MCF 10A (cell line): ENCODE measurements at regions not wholly inside any gene's neighbourhood (a gene's known extent, or its start where the extent isn't known, plus 50 kb on each side); places are given as distances from the start of the nearest gene placed in this dataset.
"Not testable (repeated sequence)": the region's sequence is repeated elsewhere in the genome, so short reads cannot be mapped to it uniquely, and the experiment has no call there.

ENCODE experiments used
- BruUV-seq: library from RNA; stranded (reverse); fragments of 400-500 nt; replicated peaks from 2 replicates; lab custom pipeline; 2021; lab: Mats Ljungman, UMichigan
- CTCF ChIA-PET: fragments of 300-600 bp; sonication (Branson Sonifier 250); formaldehyde crosslinking; extraction: SDS; loops from one replicate; lab custom pipeline; 2021; ENCODE audit warnings: antibody characterized with exemption, inconsistent platforms; lab: Yijun Ruan, JAX
- POLR2A ChIA-PET: fragments of 300-600, 350-650 bp; sonication (Branson Sonifier 250); formaldehyde crosslinking; extraction: SDS; loops from one replicate; lab custom pipeline; 2020; ENCODE audit warnings: antibody characterized with exemption, inconsistent platforms; lab: Yijun Ruan, JAX
- DNase-seq: peaks from one replicate; pipeline ENCODE4 v3.0.0-alpha.2; 2018; ENCODE audit not compliant: unreplicated experiment
- H3K27ac Mint-ChIP-seq: one replicate; pipeline ENCODE4 v1.8.0; 2022; ENCODE audit warnings: mild to moderate bottlenecking, low read depth, mixed read lengths; ENCODE audit not compliant: unreplicated experiment
- H3K27me3 Mint-ChIP-seq: one replicate; pipeline ENCODE4 v1.8.0; 2022; ENCODE audit warnings: mixed read lengths; ENCODE audit not compliant: insufficient read depth, unreplicated experiment
- H3K36me3 Mint-ChIP-seq: one replicate; pipeline ENCODE4 v1.8.0; 2022; ENCODE audit warnings: mild to moderate bottlenecking, moderate library complexity, mixed read lengths; ENCODE audit not compliant: insufficient read depth, unreplicated experiment
- H3K4me1 Mint-ChIP-seq: one replicate; pipeline ENCODE4 v1.8.0; 2022; ENCODE audit warnings: mixed read lengths; ENCODE audit not compliant: insufficient read depth, unreplicated experiment
- H3K4me3 Mint-ChIP-seq: one replicate; pipeline ENCODE4 v1.8.0; 2022; ENCODE audit warnings: mild to moderate bottlenecking, moderate library complexity, mixed read lengths; ENCODE audit not compliant: unreplicated experiment
- H3K9me3 Mint-ChIP-seq: one replicate; pipeline ENCODE4 v1.8.0; 2022; ENCODE audit warnings: mixed read lengths; ENCODE audit not compliant: unreplicated experiment
- CTCF ChIP-seq: fragments of 200-600 bp; IDR thresholded peaks from one replicate; pipeline ENCODE4 v1.8.0; 2022; ENCODE audit warnings: antibody characterized with exemption, mild to moderate bottlenecking; ENCODE audit not compliant: unreplicated experiment
- intact Hi-C: fragments of 100-400 bp; cut with micrococcal nuclease; formaldehyde crosslinking; loops from 2 replicates; pipeline ENCODE4 v1.14.1; 2022

- H3K36me3 Mint-ChIP-seq: no peaks in the 10 kb centered on the region
- no peak for TF ChIP-seq CTCF
- H3K27me3 Mint-ChIP-seq: no peaks in the 10 kb centered on the region
- ChIA-PET POLR2A (no interaction called here), CTCF (no interaction called here)
- DNase-seq: no peak
- H3K4me1 Mint-ChIP-seq: peaks cover 7% of the 10 kb centered on the region
- intact Hi-C loops: no loop called here
- BruUV-seq: no TSS peak
- H3K27ac Mint-ChIP-seq: no peak overlapping the region
- H3K4me3 Mint-ChIP-seq: no peak overlapping the region
- H3K9me3 Mint-ChIP-seq: no peaks in the 10 kb centered on the region
Observed at GRCh38 chrX:123801901-123802300, 58.0 kb upstream of the XIAP start.

- Mint-ChIP-seq H3K4me1 (peaks cover 7% of the 10 kb centered on the region), H3K9me3 (no peaks in the 10 kb centered on the region), H3K27me3 (no peaks in the 10 kb centered on the region), H3K4me3 (no peak overlapping the region), H3K36me3 (no peaks in the 10 kb centered on the region), H3K27ac (no peak overlapping the region)
- CTCF ChIA-PET: interaction anchor here (0.6 to 0.7 kb wide), 2 partner anchors 19 to 101 kb away, joined by 3 read pairs; no protein-coding TSS in a partner anchor
- BruUV-seq: no TSS peak
- intact Hi-C loops: no loop called here
- TF ChIP-seq CTCF: no peak
- DNase-seq: peak; percentile 30
- POLR2A ChIA-PET: no interaction called here
Observed at GRCh38 chrX:123803331-123803983, 56.4 kb upstream of the XIAP start.

- H3K27ac Mint-ChIP-seq: not testable (repeated sequence)
Observed at GRCh38 chrX:123803984-123804365, 55.9 kb upstream of the XIAP start.

GRCh38 chrX:123807835-123808416, 51.9 kb upstream of the XIAP start:
- TF ChIP-seq CTCF: no peak
- H3K4me3 Mint-ChIP-seq: no peak overlapping the region
- DNase-seq: no peak
- ChIA-PET POLR2A (no interaction called here), CTCF (interaction anchor here (1.0 kb wide), 1 partner anchor 599 kb away, joined by 5 read pairs; no protein-coding TSS in a partner anchor)
- H3K27ac Mint-ChIP-seq: no peak overlapping the region
- no peaks in the 10 kb centered on the region for H3K9me3 Mint-ChIP-seq
- intact Hi-C loops: no loop called here
- BruUV-seq: no TSS peak
- H3K36me3 Mint-ChIP-seq: no peaks in the 10 kb centered on the region
- no peaks in the 10 kb centered on the region for H3K27me3 Mint-ChIP-seq
- peaks cover 7% of the 10 kb centered on the region for H3K4me1 Mint-ChIP-seq

More at GRCh38 chrX:123803984-123804365, 55.9 kb upstream of the XIAP start:
- H3K36me3 Mint-ChIP-seq, H3K9me3 Mint-ChIP-seq, intact Hi-C loops, H3K4me3 Mint-ChIP-seq, H3K27me3 Mint-ChIP-seq, H3K4me1 Mint-ChIP-seq, DNase-seq, POLR2A ChIA-PET, BruUV-seq: not testable (repeated sequence)
- CTCF ChIA-PET: interaction anchor here (0.7 kb wide), 2 partner anchors 67 to 100 kb away, joined by 3 read pairs; no protein-coding TSS in a partner anchor
